ENCODE measurements at regions not wholly inside any gene's neighbourhood (a gene's known extent, or its start where the extent isn't known, plus 50 kb on each side); places are given as distances from the start of the nearest gene placed in this dataset.

DNA sequence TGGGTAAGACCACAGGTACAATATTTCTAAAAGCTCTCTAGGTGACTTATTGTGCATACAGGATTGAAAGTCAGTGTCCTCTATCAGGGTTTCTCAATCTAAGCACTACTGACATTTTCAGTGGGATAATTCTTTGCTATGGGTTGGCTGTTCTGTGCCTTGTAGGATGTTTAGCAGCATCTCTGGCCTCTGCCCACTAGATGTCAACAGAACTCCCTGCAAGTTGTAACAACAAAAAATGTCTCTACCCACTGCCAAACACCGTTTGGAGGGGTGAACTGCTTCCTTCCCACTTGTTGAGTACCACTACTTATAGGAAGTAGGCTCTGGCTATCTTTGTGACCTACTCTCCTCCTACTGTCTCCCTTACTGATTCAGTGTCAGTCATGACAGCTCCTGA, 90.1 kb upstream of the ZRANB2 start:
- TF ChIP-seq, protein P1, sequence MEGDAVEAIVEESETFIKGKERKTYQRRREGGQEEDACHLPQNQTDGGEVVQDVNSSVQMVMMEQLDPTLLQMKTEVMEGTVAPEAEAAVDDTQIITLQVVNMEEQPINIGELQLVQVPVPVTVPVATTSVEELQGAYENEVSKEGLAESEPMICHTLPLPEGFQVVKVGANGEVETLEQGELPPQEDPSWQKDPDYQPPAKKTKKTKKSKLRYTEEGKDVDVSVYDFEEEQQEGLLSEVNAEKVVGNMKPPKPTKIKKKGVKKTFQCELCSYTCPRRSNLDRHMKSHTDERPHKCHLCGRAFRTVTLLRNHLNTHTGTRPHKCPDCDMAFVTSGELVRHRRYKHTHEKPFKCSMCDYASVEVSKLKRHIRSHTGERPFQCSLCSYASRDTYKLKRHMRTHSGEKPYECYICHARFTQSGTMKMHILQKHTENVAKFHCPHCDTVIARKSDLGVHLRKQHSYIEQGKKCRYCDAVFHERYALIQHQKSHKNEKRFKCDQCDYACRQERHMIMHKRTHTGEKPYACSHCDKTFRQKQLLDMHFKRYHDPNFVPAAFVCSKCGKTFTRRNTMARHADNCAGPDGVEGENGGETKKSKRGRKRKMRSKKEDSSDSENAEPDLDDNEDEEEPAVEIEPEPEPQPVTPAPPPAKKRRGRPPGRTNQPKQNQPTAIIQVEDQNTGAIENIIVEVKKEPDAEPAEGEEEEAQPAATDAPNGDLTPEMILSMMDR (IDR thresholded peaks at IDR 0.05): no peak
- TF ChIP-seq POLR2A (IDR thresholded peaks at IDR 0.05): no peak
